GM12874 (cell line): ENCODE measurements at regions not wholly inside any gene's neighbourhood (a gene's known extent, or its start where the extent isn't known, plus 50 kb on each side); places are given as distances from the start of the nearest gene placed in this dataset.

Experiments
- CTCF ChIP-seq: IDR thresholded peaks from 2 replicates; pipeline ENCODE4 v1.5.1; 2011; ENCODE audit warnings: low read depth, mild to moderate bottlenecking, control low read depth, low read length, moderate library complexity; ENCODE audit not compliant: insufficient read depth

GRCh38 chr12:91241756-91242155 lies 59.1 kb upstream of the DCN start:
- TF ChIP-seq CTCF = no peak

GRCh38 chr12:91240386-91241095 lies 57.9 kb upstream of the DCN start:
- TF ChIP-seq CTCF = no peak

GRCh38 chr12:91239481-91239880 lies 56.9 kb upstream of the DCN start:
- TF ChIP-seq CTCF = no peak
